HUES48 (cell line): ENCODE measurements at regions not wholly inside any gene's neighbourhood (a gene's known extent, or its start where the extent isn't known, plus 50 kb on each side); places are given as distances from the start of the nearest gene placed in this dataset.
A peak's percentile ranks its signal among the peaks of the same experiment; 100 is the strongest.

Experiments
- H3K27ac ChIP-seq: one replicate; pipeline ENCODE4 v1.7.0; 2013; ENCODE audit warnings: low read depth, low read length, inconsistent platforms
- H3K27me3 ChIP-seq: 2 replicates; pipeline ENCODE4 v1.6.1; 2013; ENCODE audit warnings: mild to moderate bottlenecking, low read length; ENCODE audit not compliant: control insufficient read depth, insufficient read depth
- H3K36me3 ChIP-seq: 2 replicates; pipeline ENCODE4 v1.6.1; 2013; ENCODE audit warnings: low read length; ENCODE audit not compliant: control insufficient read depth, insufficient read depth
- H3K4me1 ChIP-seq: 2 replicates; pipeline ENCODE4 v1.6.1; 2013; ENCODE audit warnings: mild to moderate bottlenecking, low read length; ENCODE audit not compliant: control insufficient read depth, insufficient read depth
- H3K4me3 ChIP-seq: 2 replicates; pipeline ENCODE4 v1.5.1; 2013; ENCODE audit warnings: mild to moderate bottlenecking, low read depth, low read length
- H3K9ac ChIP-seq: 2 replicates; pipeline ENCODE4 v1.6.1; 2013; ENCODE audit warnings: mild to moderate bottlenecking, low read depth, low read length, moderate library complexity
- H3K9me3 ChIP-seq: 2 replicates; pipeline ENCODE4 v1.6.1; 2013; ENCODE audit warnings: low read length; ENCODE audit not compliant: control insufficient read depth, insufficient read depth

DNA sequence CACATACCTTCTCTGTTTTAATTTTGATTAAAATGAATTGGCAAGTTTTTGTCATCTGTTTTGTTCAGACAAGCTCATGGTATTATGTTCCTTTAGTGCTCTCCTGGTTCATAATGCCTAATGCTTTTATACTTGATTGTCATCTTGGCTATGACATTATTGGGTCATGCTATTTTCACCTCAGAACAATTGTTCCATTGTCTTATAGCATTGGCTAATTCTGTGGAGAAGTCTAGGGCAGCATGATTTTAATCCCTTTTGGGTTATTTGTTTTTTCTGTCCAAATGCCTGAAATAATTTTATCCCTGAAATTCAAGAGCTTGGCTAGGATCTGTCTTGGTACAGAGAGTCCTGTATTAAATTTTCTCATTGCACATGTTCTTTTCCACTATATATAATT, 83.8 kb upstream of the CCDC85A start:
- Histone ChIP-seq H3K27me3 (no peaks in the 10 kb centered on the region), H3K27ac (no peak overlapping the region), H3K4me1 (peaks cover 13% of the 10 kb centered on the region), H3K9ac (no peak overlapping the region), H3K9me3 (no peaks in the 10 kb centered on the region), H3K36me3 (no peaks in the 10 kb centered on the region), H3K4me3 (no peak overlapping the region)

- no peak overlapping the region for H3K27ac ChIP-seq
- no peaks in the 10 kb centered on the region for H3K27me3 ChIP-seq
- no peaks in the 10 kb centered on the region for H3K36me3 ChIP-seq
- no peak overlapping the region for H3K9ac ChIP-seq
- peaks cover 13% of the 10 kb centered on the region for H3K4me1 ChIP-seq
- no peak overlapping the region for H3K4me3 ChIP-seq
- no peaks in the 10 kb centered on the region for H3K9me3 ChIP-seq
Measured at GRCh38 chr2:56100791-56101312, 82.9 kb upstream of the CCDC85A start.

DNA sequence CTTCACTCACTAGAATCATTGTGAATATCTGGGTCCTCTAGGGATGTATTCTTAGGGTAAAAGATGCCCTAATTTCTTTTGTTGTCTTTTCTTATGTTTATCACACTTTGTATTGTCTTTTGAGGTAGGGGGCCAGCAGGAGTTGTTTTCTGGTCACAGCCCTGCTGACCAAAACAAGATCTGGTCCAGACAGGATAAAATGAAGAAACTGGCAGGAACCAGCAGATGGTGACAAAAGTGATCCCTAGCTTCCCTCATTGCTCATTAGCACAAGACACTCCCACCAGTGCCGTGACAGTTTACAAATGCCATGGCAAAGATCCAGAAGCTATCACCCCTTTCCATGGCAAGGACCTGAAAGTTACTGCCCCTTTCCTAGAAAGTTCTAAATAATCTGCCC, 81.7 kb upstream of the CCDC85A start:
- no peaks in the 10 kb centered on the region for H3K36me3 ChIP-seq
- no peaks in the 10 kb centered on the region for H3K9me3 ChIP-seq
- no peak overlapping the region for H3K9ac ChIP-seq
- H3K4me1 ChIP-seq = peaks cover 13% of the 10 kb centered on the region
- H3K27me3 ChIP-seq = no peaks in the 10 kb centered on the region
- H3K27ac ChIP-seq = peak overlapping the region; percentile 63
- no peak overlapping the region for H3K4me3 ChIP-seq

- Histone ChIP-seq H3K9me3 (no peaks in the 10 kb centered on the region), H3K36me3 (no peaks in the 10 kb centered on the region), H3K4me1 (peaks cover 13% of the 10 kb centered on the region), H3K4me3 (no peak overlapping the region), H3K27ac (no peak overlapping the region), H3K9ac (no peak overlapping the region), H3K27me3 (no peaks in the 10 kb centered on the region)
Measured at GRCh38 chr2:56102866-56103265, 80.9 kb upstream of the CCDC85A start.

- no peak overlapping the region for H3K27ac ChIP-seq
- H3K4me3 ChIP-seq = no peak overlapping the region
- H3K27me3 ChIP-seq = no peaks in the 10 kb centered on the region
- no peak overlapping the region for H3K9ac ChIP-seq
- no peaks in the 10 kb centered on the region for H3K36me3 ChIP-seq
- peaks cover 13% of the 10 kb centered on the region for H3K4me1 ChIP-seq
- no peaks in the 10 kb centered on the region for H3K9me3 ChIP-seq
Measured at GRCh38 chr2:56104962-56105361, 78.8 kb upstream of the CCDC85A start.

GRCh38 chr2:56107502-56108220, 76.1 kb upstream of the CCDC85A start:
- no peak overlapping the region for H3K27ac ChIP-seq
- H3K27me3 ChIP-seq = no peaks in the 10 kb centered on the region
- H3K36me3 ChIP-seq = no peaks in the 10 kb centered on the region
- H3K4me3 ChIP-seq = no peak overlapping the region
- no peak overlapping the region for H3K9ac ChIP-seq
- H3K9me3 ChIP-seq = no peaks in the 10 kb centered on the region
- peaks cover 2% of the 10 kb centered on the region for H3K4me1 ChIP-seq

DNA sequence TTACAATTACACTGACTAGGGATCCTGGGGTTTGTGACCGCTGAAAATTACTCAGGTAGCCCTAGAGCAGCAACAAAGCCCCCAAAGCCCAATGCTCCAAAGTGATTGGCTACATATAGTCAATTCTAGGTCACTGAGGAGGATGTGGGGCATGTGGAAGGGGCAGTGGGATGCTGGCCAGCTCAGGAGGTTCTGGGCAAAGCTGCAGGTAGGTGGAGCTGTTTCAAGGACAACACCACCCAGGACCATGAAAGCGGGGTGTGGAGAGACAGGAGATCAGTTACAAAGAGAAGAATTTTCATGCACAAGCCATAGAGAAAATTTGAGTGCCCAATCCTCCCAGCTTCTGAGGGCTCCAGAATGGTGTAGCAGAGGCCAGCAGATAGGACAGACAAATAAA, 75.0 kb upstream of the CCDC85A start:
- no peaks in the 10 kb centered on the region for H3K27me3 ChIP-seq
- H3K27ac ChIP-seq = no peak overlapping the region
- H3K36me3 ChIP-seq = no peaks in the 10 kb centered on the region
- H3K4me1 ChIP-seq = no peaks in the 10 kb centered on the region
- H3K9ac ChIP-seq = no peak overlapping the region
- H3K4me3 ChIP-seq = no peak overlapping the region
- H3K9me3 ChIP-seq = no peaks in the 10 kb centered on the region

GRCh38 chr2:56109994-56110393, 73.8 kb upstream of the CCDC85A start:
- Histone ChIP-seq H3K27me3 (no peaks in the 10 kb centered on the region), H3K4me3 (no peak overlapping the region), H3K9me3 (no peaks in the 10 kb centered on the region), H3K4me1 (no peaks in the 10 kb centered on the region), H3K36me3 (no peaks in the 10 kb centered on the region), H3K27ac (no peak overlapping the region), H3K9ac (no peak overlapping the region)

- no peaks in the 10 kb centered on the region for H3K27me3 ChIP-seq
Measured at GRCh38 chr2:56113382-56113975, 70.3 kb upstream of the CCDC85A start.

GRCh38 chr2:56117764-56118163, 66.0 kb upstream of the CCDC85A start:
- peak overlapping the region; percentile 29 for H3K27ac ChIP-seq
- H3K9me3 ChIP-seq = no peaks in the 10 kb centered on the region
- 0 out of 2 replicates have a peak overlapping the region, but pooled peaks have one; percentile 36 for H3K9ac ChIP-seq
- H3K27me3 ChIP-seq = no peaks in the 10 kb centered on the region
- H3K4me3 ChIP-seq = peak overlapping the region; percentile 27
- H3K36me3 ChIP-seq = peaks cover 6% of the 10 kb centered on the region
- H3K4me1 ChIP-seq = peaks cover 30% of the 10 kb centered on the region

More at GRCh38 chr2:56113382-56113975, 70.3 kb upstream of the CCDC85A start:
- H3K27ac ChIP-seq = no peak overlapping the region
- H3K9me3 ChIP-seq = no peaks in the 10 kb centered on the region
- no peak overlapping the region for H3K9ac ChIP-seq
- H3K4me1 ChIP-seq = peaks cover 10% of the 10 kb centered on the region
- no peaks in the 10 kb centered on the region for H3K36me3 ChIP-seq
- no peak overlapping the region for H3K4me3 ChIP-seq

- H3K27me3 ChIP-seq = no peaks in the 10 kb centered on the region
- peak overlapping the region; percentile 29 for H3K27ac ChIP-seq
- H3K36me3 ChIP-seq = peaks cover 6% of the 10 kb centered on the region
- H3K4me1 ChIP-seq = peaks cover 30% of the 10 kb centered on the region
- H3K9me3 ChIP-seq = no peaks in the 10 kb centered on the region
- H3K9ac ChIP-seq = peak overlapping the region; percentile 36; the same call in 1 of the 2 replicates
- peak overlapping the region; percentile 27 for H3K4me3 ChIP-seq
Measured at GRCh38 chr2:56118474-56118873, 65.3 kb upstream of the CCDC85A start.
